ENCODE measurements at regions not wholly inside any gene's neighbourhood (a gene's known extent, or its start where the extent isn't known, plus 50 kb on each side); places are given as distances from the start of the nearest gene placed in this dataset.

- Histone ChIP-seq H3K79me2 (ENCODE audit: control insufficient read depth, insufficient read depth, low read length) (no peaks in the 10 kb centered on the region), H3K4me2 (ENCODE audit: insufficient read depth, low read length) (no peak overlapping the region), H3K4me3 (replicated peaks in 1 of 3; ENCODE audit: insufficient read depth in 1 of 3, low read depth in 1 of 3, low read length in 3 of 3) (no peak overlapping the region), H3K36me3 (ENCODE audit: control insufficient read depth in 2 of 2, extremely low read depth in 1 of 2, insufficient read depth in 2 of 2, low read length in 2 of 2) (no peaks in the 10 kb centered on the region), H3K9me3 (replicated peaks; ENCODE audit: control insufficient read depth, insufficient read depth, low read length) (no peaks in the 10 kb centered on the region), H3K27ac (ENCODE audit: insufficient read depth, low read depth, low read length) (no peak overlapping the region), H4K20me1 (replicated peaks; ENCODE audit: control insufficient read depth, extremely low read depth, insufficient read depth, low read length) (no peaks in the 10 kb centered on the region), H3K9me1 (replicated peaks; ENCODE audit: control insufficient read depth, extremely low read depth, insufficient read depth, low read length) (no peaks in the 10 kb centered on the region), H3K9ac (replicated peaks; ENCODE audit: extremely low read depth, insufficient read depth, low read length) (no peak overlapping the region), H3K4me1 (ENCODE audit: control insufficient read depth, extremely low read depth, insufficient read depth, low read length) (no peaks in the 10 kb centered on the region), H2AFZ (ENCODE audit: low read depth, low read length) (no peak overlapping the region), H3K27me3 (ENCODE audit: control insufficient read depth in 2 of 2, insufficient read depth in 2 of 2, low read length in 2 of 2) (no peaks in the 10 kb centered on the region)
- ChIA-PET POLR2A (no interaction called here), CTCF (no interaction called here)
- dilution Hi-C loops (cut with MboI; ENCODE audit: extremely low pct_ligation_motif_present, low sequenced_read_pairs) (no loop called here), intact Hi-C loops (cut with micrococcal nuclease) (no loop called here)
- no peak for FAIRE-seq
- BruUV-seq (replicated peaks): no TSS peak
- TF ChIP-seq POLR2AphosphoS5 (IDR thresholded peaks at IDR 0.05; ENCODE audit: insufficient read depth, low read depth, low read length) (no peak), MAX (IDR thresholded peaks at IDR 0.05; ENCODE audit: insufficient read depth, insufficient read length) (no peak), POLR2A (IDR thresholded peaks at IDR 0.05; ENCODE audit: low read depth, low read length) (no peak), CTCF (IDR thresholded peaks at IDR 0.05; ENCODE audit: extremely low read depth in 1 of 2, insufficient read depth in 1 of 2, low read depth in 1 of 2, low read length in 2 of 2) (no peak), EZH2 (IDR thresholded peaks at IDR 0.05; ENCODE audit: borderline replicate concordance, low read depth, low read length, severe bottlenecking) (no peak), GATA2 (IDR thresholded peaks at IDR 0.05; ENCODE audit: insufficient read depth, insufficient read length, low read depth, low read length) (no peak), JUN (IDR thresholded peaks at IDR 0.05; ENCODE audit: borderline replicate concordance, insufficient read depth, insufficient read length, low read depth) (no peak), FOS (IDR thresholded peaks at IDR 0.05; ENCODE audit: borderline replicate concordance, insufficient read depth, low read length) (no peak), MYC (IDR thresholded peaks at IDR 0.05; ENCODE audit: low read depth, low read length) (no peak)
- no peak for DNase-seq (ENCODE audit: low read depth, low spot score)
Measured at GRCh38 chr2:199070322-199070949, 387.3 kb downstream of the SATB2 start.
